HepG2 (cell line): ENCODE measurements at regions not wholly inside any gene's neighbourhood (a gene's known extent, or its start where the extent isn't known, plus 50 kb on each side); places are given as distances from the start of the nearest gene placed in this dataset.

Experiments used
- ATF7 ChIP-seq, 2 experiments: fragments of 450-650 bp in 1 of 2; sonication (generic) in 1 of 2; formaldehyde crosslinking in 1 of 2; IDR thresholded peaks; 2 replicates each; pipeline versions ENCODE4 v1.4.0 to v1.6.1; 2016 to 2020; ENCODE audit warnings: antibody characterized with exemption in 1 of 2, mild to moderate bottlenecking in 1 of 2, missing genetic modification reagents in 1 of 2
- KAT7 ChIP-seq: IDR thresholded peaks from 2 replicates; pipeline ENCODE4 v1.6.1; 2018; ENCODE audit warnings: borderline replicate concordance, missing compliant biosample characterization
- KAT8 ChIP-seq: IDR thresholded peaks from 2 replicates; pipeline ENCODE4 v1.6.1; 2016; ENCODE audit warnings: missing genetic modification reagents, missing compliant biosample characterization
- KLF15 ChIP-seq: sonication (generic); formaldehyde crosslinking; IDR thresholded peaks from 2 replicates; pipeline ENCODE4 v1.8.1; 2023; ENCODE audit warnings: borderline replicate concordance, mild to moderate bottlenecking, inconsistent platforms, missing genetic modification reagents, mixed read lengths
- NPAS2 ChIP-seq: sonication (generic); formaldehyde crosslinking; IDR thresholded peaks from 2 replicates; pipeline ENCODE4 v1.8.0; 2022; ENCODE audit warnings: mild to moderate bottlenecking, missing genetic modification reagents, borderline replicate concordance
- PITX1 ChIP-seq: sonication (generic); formaldehyde crosslinking; IDR thresholded peaks from 2 replicates; pipeline ENCODE4 v1.5.1; 2020; ENCODE audit warnings: mild to moderate bottlenecking, missing genetic modification reagents
- PRMT3 ChIP-seq: sonication (generic); formaldehyde crosslinking; IDR thresholded peaks from 2 replicates; pipeline ENCODE4 v1.8.1; 2022; ENCODE audit warnings: low read depth, mild to moderate bottlenecking, moderate library complexity, missing genetic modification reagents, borderline replicate concordance
- RBFOX2 ChIP-seq: fragments of 200-400 bp; formaldehyde crosslinking; IDR thresholded peaks from 2 replicates; pipeline ENCODE4 v1.6.1; 2017; ENCODE audit warnings: low read depth, mild to moderate bottlenecking, low read length
- ZNF251 ChIP-seq: sonication (generic); formaldehyde crosslinking; IDR thresholded peaks from 2 replicates; pipeline ENCODE4 v1.9.0; 2021; ENCODE audit warnings: mild to moderate bottlenecking, missing genetic modification reagents
- ZNF552 ChIP-seq: sonication (generic); formaldehyde crosslinking; IDR thresholded peaks from 2 replicates; pipeline ENCODE4 v1.9.0; 2022; ENCODE audit warnings: missing genetic modification reagents, mild to moderate bottlenecking, borderline replicate concordance
- TF ChIP-seq, protein P1 (sequence below): sonication (generic); formaldehyde crosslinking; IDR thresholded peaks from 2 replicates; pipeline ENCODE4 v1.5.0; 2020; ENCODE audit warnings: mild to moderate bottlenecking, missing genetic modification reagents, moderate library complexity
- TF ChIP-seq, protein P2 (sequence below): IDR thresholded peaks from 2 replicates; pipeline ENCODE4 v1.6.1; 2016; ENCODE audit warnings: low read depth
- TF ChIP-seq, protein P3 (sequence below): sonication (generic); formaldehyde crosslinking; IDR thresholded peaks from 2 replicates; pipeline ENCODE4 v1.8.1; 2022; ENCODE audit warnings: low read depth, mild to moderate bottlenecking, missing genetic modification reagents
- TF ChIP-seq, protein P4 (sequence below): IDR thresholded peaks from 2 replicates; pipeline ENCODE4 v1.6.1; 2012; ENCODE audit warnings: low read length, improper control_type of control experiment

DNA sequence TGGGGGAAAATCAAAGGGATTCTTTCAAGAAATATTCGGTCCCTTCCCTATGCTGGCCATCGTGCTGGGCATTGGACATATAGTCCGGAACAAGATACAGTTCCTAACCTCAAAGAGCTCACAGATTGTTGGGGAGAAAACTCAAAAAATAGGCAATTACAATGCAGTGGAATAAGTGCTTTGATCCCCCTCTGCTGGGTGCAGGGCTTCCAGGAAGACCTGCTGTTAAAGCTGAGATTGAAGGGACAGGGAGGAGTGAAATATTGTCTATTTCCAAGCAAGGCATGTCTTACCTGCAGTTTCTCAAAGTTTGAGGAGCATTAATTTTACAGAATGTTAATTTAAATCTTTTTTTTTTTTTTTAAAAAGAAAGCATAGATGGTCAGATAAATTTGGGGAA, 75.1 kb upstream of the SESN3 start:
- TF ChIP-seq KAT7 (CRISPR knock-in tag) (no peak), RBFOX2 (no peak), ATF7 (IDR thresholded peaks at IDR 0.05) (no peak), ATF7 (CRISPR knock-in tag; IDR thresholded peaks at IDR 0.05) (no peak), ZNF552 (CRISPR knock-in tag) (no peak), KAT8 (CRISPR knock-in tag) (no peak), PRMT3 (CRISPR knock-in tag) (no peak), PITX1 (no peak), KLF15 (CRISPR knock-in tag) (no peak), ZNF251 (CRISPR knock-in tag) (no peak), NPAS2 (CRISPR knock-in tag) (no peak)
- TF ChIP-seq, protein P1, sequence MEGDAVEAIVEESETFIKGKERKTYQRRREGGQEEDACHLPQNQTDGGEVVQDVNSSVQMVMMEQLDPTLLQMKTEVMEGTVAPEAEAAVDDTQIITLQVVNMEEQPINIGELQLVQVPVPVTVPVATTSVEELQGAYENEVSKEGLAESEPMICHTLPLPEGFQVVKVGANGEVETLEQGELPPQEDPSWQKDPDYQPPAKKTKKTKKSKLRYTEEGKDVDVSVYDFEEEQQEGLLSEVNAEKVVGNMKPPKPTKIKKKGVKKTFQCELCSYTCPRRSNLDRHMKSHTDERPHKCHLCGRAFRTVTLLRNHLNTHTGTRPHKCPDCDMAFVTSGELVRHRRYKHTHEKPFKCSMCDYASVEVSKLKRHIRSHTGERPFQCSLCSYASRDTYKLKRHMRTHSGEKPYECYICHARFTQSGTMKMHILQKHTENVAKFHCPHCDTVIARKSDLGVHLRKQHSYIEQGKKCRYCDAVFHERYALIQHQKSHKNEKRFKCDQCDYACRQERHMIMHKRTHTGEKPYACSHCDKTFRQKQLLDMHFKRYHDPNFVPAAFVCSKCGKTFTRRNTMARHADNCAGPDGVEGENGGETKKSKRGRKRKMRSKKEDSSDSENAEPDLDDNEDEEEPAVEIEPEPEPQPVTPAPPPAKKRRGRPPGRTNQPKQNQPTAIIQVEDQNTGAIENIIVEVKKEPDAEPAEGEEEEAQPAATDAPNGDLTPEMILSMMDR, result no peak
- TF ChIP-seq, protein P2, sequence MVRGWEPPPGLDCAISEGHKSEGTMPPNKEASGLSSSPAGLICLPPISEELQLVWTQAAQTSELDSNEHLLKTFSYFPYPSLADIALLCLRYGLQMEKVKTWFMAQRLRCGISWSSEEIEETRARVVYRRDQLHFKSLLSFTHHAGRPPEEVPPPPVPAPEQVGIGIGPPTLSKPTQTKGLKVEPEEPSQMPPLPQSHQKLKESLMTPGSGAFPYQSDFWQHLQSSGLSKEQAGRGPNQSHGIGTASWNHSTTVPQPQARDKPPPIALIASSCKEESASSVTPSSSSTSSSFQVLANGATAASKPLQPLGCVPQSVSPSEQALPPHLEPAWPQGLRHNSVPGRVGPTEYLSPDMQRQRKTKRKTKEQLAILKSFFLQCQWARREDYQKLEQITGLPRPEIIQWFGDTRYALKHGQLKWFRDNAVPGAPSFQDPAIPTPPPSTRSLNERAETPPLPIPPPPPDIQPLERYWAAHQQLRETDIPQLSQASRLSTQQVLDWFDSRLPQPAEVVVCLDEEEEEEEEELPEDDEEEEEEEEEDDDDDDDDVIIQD (CRISPR knock-in tag), result no peak
- TF ChIP-seq, protein P3, sequence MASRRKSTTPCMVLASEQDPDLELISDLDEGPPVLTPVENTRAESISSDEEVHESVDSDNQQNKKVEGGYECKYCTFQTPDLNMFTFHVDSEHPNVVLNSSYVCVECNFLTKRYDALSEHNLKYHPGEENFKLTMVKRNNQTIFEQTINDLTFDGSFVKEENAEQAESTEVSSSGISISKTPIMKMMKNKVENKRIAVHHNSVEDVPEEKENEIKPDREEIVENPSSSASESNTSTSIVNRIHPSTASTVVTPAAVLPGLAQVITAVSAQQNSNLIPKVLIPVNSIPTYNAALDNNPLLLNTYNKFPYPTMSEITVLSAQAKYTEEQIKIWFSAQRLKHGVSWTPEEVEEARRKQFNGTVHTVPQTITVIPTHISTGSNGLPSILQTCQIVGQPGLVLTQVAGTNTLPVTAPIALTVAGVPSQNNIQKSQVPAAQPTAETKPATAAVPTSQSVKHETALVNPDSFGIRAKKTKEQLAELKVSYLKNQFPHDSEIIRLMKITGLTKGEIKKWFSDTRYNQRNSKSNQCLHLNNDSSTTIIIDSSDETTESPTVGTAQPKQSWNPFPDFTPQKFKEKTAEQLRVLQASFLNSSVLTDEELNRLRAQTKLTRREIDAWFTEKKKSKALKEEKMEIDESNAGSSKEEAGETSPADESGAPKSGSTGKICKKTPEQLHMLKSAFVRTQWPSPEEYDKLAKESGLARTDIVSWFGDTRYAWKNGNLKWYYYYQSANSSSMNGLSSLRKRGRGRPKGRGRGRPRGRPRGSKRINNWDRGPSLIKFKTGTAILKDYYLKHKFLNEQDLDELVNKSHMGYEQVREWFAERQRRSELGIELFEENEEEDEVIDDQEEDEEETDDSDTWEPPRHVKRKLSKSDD (CRISPR knock-in tag), result no peak
- TF ChIP-seq, protein P4, sequence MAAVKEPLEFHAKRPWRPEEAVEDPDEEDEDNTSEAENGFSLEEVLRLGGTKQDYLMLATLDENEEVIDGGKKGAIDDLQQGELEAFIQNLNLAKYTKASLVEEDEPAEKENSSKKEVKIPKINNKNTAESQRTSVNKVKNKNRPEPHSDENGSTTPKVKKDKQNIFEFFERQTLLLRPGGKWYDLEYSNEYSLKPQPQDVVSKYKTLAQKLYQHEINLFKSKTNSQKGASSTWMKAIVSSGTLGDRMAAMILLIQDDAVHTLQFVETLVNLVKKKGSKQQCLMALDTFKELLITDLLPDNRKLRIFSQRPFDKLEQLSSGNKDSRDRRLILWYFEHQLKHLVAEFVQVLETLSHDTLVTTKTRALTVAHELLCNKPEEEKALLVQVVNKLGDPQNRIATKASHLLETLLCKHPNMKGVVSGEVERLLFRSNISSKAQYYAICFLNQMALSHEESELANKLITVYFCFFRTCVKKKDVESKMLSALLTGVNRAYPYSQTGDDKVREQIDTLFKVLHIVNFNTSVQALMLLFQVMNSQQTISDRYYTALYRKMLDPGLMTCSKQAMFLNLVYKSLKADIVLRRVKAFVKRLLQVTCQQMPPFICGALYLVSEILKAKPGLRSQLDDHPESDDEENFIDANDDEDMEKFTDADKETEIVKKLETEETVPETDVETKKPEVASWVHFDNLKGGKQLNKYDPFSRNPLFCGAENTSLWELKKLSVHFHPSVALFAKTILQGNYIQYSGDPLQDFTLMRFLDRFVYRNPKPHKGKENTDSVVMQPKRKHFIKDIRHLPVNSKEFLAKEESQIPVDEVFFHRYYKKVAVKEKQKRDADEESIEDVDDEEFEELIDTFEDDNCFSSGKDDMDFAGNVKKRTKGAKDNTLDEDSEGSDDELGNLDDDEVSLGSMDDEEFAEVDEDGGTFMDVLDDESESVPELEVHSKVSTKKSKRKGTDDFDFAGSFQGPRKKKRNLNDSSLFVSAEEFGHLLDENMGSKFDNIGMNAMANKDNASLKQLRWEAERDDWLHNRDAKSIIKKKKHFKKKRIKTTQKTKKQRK, result no peak
